GM18520 (cell line): ENCODE measurements at regions not wholly inside any gene's neighbourhood (a gene's known extent, or its start where the extent isn't known, plus 50 kb on each side); places are given as distances from the start of the nearest gene placed in this dataset.

Experiments
- ATAC-seq: cut with Tn5 transposase; IDR thresholded peaks from one replicate; pipeline ENCODE4 v1.9.1; 2021; ENCODE audit not compliant: unreplicated experiment

- ATAC-seq, result no peak
Measured at GRCh38 chr13:67630640-67631039, 400.5 kb upstream of the PCDH9 start.

DNA sequence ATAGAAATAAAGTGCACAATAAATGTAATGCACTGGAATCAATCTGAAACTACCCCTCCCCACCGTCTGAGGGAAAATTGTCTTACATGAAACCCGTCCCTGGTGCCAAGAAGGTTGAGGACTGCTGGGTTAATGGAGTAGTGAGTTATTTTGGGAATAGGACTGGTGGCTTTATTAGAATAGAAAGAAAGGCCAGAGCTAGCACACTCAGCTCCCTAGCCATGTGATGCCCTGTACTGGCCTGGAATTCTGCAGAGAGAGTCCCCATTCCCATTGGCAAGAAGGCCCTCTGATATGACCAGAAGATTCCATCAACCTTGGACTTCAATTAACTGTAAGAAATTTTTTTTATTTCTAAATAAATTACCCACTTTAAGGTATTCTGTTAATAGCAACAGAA lies 393.5 kb upstream of the PCDH9 start:
- ATAC-seq, result no peak

DNA sequence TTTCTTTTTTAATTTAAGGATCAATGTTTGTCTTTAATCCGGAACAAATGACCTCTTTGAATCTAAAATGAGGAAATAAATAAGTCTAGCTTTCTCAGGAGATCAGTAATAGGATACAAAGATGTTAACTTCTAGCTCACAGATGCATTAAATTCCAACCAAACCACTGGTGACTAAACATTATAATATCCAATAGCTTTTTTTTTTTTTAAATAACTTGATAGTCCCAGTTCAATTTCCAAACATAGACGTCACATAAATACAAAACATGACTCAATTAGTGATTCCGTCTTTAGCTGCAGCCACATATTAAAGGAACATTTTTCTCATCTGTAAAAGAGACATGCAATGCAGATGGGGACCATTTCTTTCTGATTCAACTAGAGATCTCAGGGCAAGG lies 390.5 kb upstream of the PCDH9 start:
- no peak for ATAC-seq

DNA sequence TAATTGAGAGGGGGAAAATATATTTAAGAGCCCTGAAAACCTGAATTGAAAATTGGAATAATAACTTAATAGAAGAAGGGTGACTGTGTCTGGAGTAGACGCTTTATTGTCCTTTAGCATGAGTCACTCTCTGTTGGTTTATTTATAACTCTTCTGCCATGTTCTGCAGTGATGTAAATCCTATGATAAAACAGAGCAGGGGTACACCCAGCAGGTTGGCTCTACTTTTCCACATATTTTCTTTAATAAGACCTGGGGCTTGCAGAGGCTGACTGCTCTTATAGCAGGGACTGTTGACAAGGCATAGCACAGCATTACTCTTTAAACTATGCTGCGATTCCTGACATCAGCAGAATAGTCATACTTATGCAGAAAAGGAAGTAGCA lies 389.9 kb upstream of the PCDH9 start:
- ATAC-seq, result no peak

DNA sequence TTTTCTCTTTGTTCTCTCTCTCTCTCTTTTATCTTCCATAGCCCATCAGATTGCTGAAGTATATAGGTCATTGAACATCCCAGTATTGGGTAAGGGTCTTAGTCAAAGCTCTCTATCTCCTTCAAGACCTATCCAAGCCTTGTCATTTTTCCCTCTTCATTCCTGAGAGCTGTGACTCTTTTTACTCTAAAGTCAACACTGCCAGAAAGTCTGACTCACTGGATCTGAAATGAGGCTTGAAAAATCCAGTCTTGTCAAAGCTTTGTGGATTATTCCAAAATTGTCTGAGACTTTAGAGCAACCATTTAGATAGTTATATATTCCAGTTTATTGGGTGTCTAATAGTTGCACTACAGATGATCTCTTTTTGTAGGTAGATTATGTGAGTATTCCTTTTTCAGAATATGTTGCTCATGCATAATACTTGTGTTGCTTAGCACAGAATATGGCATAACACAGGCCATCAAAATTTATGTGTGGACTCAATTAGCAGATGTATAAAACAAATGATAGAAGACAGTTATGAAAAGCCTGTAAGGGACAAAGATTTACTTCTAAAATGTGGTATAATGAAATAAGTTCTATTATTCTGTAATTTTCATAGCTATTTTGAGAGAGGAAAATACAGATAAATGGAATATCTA lies 389.3 kb upstream of the PCDH9 start:
- ATAC-seq, result no peak

GRCh38 chr13:67614579-67614978 lies 384.4 kb upstream of the PCDH9 start:
- ATAC-seq, result no peak

DNA sequence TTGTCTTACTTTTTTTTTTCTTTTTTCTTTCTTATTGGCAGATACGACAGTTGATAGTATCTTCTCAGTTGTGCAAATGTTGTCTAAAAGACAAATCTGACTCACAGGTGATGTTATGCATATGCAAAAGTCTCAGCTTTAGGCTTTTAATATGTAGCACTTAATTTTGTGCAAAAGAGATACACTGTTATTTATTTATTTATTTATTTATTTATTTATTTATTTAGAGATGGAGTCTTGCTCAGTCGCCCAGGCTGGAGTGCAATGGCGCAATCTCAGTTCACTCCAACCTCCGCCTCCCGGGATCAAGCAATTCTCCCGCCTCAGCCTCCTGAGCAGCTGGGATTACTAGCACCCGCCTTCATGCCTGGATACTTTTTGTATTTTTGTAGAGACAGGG lies 383.9 kb upstream of the PCDH9 start:
- no peak for ATAC-seq

DNA sequence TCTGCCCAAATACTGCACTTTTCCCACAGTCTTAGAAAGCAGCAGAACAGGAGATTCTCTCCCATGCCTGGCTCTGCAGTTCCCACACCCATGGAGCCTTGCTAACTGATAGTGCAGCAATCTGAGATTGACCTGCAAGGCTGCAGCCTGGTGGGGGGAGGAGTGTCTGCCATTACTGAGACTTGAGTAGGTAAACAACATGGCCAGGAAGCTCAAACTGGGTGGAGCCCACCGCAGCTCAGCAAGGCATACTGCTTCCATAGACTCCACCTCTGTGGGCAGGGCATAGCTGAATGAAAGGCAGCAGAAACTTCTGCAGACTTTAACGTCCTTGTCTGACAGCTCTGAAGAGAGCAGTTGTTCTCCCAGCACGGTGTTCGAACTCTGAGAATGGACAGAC lies 358.5 kb upstream of the PCDH9 start:
- ATAC-seq, result no peak

DNA sequence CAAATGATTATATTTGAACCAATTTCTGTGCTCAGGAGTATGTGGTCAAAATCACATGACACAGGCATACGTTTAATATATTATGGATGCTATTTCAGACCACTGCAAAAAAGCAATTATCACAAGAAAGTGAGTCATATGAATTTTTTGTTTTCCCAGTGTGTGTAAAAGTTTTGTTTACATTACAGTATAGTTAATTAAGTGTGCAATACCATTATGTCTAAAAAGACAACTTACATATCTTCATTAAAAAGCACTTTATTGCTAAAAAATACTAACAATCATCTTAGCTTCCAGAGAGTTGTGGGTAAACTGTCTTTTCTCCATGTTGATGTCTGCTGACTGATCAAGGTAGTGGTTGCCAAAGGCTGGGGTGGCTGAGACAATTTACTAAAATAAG lies 347.2 kb upstream of the PCDH9 start:
- ATAC-seq, result no peak

DNA sequence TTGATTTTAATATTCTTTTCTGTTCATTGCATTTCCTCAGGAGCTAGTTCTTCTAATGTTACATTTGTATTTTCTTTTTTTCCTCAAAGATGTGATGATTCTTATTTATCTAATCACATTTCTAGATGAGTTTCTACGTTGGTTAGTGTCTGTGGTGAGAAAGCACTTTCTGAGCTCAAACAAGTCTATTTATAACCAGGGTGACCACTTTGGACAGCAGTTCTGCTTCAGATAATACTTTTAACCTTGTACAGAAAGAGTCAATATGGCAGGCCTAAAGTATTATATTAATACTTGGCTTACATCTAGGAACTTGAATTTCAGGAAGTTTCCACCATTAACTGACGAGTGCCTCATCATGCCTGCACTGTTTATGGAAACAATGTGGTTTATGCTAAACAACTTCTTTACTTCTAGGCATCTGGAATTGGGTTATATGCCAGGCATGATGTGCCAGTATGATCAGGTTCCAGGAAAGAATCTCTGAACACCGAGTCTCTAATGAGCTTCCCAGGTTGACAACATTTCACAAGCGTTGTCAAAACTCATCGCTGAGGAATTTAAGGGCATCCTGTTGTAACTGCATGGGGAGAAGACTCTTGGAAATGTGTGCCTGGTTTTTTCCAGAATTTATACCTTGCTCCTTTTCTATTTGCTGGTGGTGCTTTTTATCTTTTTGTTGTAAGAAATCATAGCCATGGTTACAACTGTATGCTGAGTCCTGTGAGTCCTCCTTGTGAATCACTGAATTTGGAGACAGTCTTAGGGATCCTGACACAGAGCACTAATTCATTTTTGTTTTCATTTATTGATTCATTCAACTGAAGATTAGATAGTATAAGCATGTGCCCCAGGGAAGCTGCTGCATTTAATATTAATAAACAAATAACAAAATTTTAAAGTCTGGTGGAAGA lies 344.4 kb upstream of the PCDH9 start:
- no peak for ATAC-seq

DNA sequence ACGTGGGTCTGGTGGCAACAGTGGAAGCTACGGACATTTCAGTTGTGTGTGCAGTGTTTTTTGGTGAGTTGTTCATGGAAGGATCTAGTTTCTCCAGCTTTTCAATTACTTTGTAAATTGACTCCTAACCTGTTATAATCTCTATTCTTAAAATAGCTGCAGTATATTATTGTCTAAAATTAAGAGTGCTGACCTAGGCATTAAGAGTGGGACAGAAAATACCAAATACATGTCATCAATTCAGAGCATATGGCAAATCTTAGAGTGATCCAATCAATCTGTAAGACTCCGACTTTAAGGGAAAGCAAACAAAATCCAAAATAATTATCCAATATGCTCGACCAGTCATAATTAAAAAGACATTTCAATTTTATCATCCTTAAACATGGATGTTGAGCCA lies 338.1 kb upstream of the PCDH9 start:
- no peak for ATAC-seq

- no peak for ATAC-seq
Measured at GRCh38 chr13:67557642-67558241, 327.6 kb upstream of the PCDH9 start.

DNA sequence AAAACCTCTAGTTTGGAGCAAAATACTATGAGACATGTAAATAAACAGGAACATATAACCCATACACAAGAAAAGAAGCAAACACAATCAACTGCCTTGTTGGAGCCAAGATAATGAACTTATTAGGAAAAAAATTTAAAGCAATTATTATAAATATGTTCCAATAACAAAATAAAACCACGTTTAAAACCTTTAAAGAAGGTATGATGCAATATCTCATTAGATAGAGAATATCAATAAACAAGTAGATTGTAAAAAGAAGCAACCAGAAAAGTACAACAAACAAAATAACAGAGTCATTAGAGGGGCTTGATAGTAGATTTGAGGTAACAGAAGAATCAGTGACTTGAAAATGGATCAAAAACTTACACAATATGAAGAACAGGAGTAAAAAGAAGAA lies 327.0 kb upstream of the PCDH9 start:
- no peak for ATAC-seq

GRCh38 chr13:67554746-67555452 lies 324.8 kb upstream of the PCDH9 start:
- ATAC-seq, result no peak

- peak; percentile 57 for ATAC-seq
Measured at GRCh38 chr13:67554286-67554685, 324.1 kb upstream of the PCDH9 start.

DNA sequence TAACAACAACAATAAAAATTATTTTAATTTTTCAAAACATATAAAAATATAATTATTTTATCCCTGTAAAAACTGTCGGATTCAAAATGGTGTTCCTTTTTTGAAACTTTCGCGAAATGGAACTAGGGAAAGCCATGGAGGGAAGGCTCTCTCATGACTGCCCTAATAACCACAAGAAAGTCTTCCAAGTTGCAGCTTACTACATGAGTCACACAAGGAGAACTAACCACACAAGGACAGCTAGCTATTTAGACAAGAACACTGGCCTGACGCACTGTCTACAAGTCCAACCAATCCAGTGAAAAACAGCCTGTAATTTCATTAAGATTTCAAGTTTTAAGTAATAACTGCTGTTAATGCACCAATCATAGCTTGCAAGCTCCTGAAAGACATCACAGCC lies 319.2 kb upstream of the PCDH9 start:
- no peak for ATAC-seq

DNA sequence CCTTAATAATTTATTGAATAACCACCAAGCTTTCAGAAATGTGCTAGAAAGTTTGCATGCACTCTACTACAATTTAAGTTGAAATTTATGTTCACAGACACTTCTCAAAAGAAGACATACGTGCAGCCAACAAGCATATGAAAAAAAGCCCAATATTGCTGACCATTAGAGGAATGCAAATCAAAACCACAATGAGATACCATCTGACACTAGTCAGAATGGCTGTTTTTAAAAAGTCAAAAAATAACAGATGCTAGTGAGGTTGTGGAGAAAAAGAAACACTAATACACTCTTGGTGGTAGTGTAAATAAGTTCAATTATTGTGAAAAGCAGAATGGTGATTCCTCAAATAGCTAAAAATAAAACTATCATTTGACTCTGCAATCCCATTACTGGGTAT lies 308.8 kb upstream of the PCDH9 start:
- ATAC-seq, result no peak

DNA sequence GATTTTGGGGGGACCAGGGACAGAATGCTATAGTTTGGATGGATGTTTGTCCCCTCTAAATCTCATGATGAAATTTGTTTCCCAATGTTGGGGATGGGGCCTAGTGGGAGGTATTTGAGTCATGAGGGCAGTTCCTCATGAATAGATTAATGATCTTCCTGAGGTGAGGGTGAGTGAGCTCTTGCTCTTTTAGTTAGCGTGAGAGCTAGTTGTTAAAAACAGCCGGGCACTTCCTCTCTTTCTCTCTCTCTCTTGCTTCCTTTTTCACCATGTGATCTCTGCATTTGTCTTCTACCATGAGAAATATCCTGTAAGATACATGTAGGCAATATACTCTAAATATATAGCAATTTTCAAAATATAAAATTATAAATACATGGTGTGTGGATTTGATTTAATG lies 290.8 kb upstream of the PCDH9 start:
- ATAC-seq, result no peak

DNA sequence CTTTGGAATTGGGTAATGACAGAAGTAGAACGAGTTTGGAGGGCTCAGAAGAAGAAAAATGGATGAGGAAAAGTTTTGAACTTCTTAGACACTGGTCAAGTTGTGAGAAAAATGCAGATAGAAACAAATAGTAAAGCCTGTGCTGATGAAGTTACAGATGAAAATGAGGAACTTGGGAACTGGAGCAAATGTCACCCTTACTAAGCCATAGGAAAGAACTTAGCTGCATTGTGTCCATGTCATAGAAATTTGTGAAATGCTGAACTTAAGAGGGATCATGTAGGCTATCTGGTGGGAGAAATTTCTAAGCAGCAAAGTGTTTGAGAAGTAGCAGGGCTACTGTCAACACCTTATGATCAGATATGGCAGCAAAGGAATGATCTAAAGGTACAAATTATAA lies 289.2 kb upstream of the PCDH9 start:
- no peak for ATAC-seq

DNA sequence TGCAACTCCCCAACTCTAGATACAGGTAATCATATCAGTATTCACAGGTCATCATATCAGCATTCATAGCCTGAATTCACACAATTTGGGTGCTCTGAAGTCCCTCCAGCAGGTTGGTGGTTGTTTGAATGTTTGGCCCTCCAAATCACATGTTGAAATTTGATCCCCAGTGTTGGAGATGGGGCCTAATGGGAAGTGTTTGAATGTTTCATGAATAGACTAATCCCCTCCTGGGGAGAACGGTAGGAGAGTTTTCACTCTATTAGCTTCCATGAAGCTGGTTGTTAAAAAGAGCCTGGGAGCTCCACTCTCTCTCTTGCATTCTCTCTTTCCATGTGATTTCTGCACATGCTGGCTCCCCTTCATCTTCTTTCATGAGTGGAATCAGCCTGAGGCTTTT lies 288.6 kb upstream of the PCDH9 start:
- ATAC-seq, result no peak

DNA sequence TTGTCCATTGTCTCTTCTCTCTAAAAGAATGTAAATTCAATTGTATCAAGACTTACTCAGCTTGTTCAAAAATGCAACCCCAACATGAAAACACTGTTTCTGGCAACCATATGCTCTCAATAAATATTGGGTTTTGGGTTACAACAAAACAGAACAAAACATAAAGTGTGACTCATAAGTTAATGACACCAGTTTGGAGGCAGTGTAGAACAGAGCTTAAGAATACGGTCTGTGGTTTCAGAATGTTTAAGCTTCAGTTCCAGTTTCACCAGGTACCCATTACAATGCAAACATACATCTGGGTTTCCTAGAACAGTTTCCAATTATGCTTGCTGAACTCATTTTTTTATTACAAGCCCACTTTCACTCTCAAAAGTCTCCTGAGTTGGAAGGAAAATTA lies 285.8 kb upstream of the PCDH9 start:
- ATAC-seq, result peak; percentile 97

- ATAC-seq, result no peak
Measured at GRCh38 chr13:67509018-67509417, 278.9 kb upstream of the PCDH9 start.
